ENCODE measurements at regions not wholly inside any gene's neighbourhood (a gene's known extent, or its start where the extent isn't known, plus 50 kb on each side); places are given as distances from the start of the nearest gene placed in this dataset.

GRCh38 chr5:68531970-68532369 lies 316.4 kb downstream of the PIK3R1 start:
- no peak for DNase-seq (ENCODE audit: low read depth in 1 of 2, low spot score in 1 of 2)

GRCh38 chr5:68533051-68533450 lies 317.5 kb downstream of the PIK3R1 start:
- no peak for DNase-seq (ENCODE audit: low read depth in 1 of 2, low spot score in 1 of 2)

DNA sequence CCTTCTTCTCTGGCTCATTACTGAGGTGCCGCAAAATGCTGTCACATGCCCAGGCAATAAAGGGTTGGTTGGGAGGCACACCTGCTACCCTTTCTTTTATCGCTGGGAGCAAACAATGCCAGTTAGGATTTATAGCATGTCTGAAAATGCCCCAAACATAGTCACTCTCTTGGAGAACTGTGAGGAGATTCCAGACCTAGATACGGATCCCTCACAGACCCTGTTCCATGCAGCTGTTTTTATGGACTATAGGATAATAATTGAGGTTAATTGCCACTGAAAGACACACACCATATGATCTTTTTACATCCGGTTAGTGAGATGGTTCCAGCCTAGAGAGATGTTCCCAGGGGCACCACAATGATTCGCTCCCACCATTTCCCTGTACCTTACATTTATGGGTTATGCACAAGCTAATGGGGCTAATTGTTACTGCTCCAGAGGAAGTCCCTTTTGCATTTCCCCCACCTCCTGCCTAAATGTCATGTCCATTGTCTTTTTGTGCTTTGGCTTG lies 318.1 kb downstream of the PIK3R1 start:
- DNase-seq (ENCODE audit: low read depth in 1 of 2, low spot score in 1 of 2) = no peak

DNA sequence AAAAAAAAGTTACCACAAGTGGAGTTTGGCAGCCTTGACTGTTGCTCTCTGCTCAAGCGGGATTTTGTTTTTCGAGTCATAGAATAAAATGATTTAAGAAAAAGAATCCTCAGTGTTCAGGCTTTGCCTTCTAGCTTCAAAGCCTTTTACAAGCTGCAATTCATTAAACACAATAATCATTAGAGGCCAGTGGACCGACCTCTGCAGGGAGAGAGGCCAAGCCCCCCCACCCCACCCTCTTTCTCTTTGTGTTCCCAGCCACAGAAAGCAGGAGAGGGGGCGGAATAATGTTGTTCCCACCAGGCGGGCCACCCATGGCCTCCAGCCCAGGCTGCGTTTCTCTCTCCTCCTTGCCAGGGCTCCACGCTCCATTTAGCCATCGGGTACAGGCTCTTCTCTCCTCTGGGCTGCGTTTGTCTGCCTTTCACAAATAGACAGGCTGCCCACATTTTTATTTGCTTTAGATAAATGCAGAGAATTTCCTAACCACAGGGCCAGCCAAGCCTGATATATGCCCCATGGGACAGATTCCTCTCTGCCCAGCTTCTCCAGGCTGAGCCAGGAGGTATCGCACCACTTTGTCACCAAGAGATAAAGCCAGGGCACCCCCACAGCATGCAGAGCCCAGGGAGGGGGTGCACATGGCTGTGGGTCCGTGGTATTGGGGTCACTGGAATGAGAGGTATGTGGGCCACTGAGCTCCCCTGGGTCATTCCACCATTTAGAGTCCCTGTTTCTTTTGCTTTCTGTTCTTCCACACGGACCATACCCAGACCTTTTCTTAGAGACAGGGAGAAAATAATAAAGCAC lies 318.8 kb downstream of the PIK3R1 start:
- no peak for DNase-seq (ENCODE audit: low read depth in 1 of 2, low spot score in 1 of 2)

- no peak for DNase-seq (ENCODE audit: low read depth in 1 of 2, low spot score in 1 of 2)
Measured at GRCh38 chr5:68534956-68535520, 319.5 kb downstream of the PIK3R1 start.

- DNase-seq (ENCODE audit: low read depth in 1 of 2, low spot score in 1 of 2) = no peak
Measured at GRCh38 chr5:68538814-68539420, 323.4 kb downstream of the PIK3R1 start.

GRCh38 chr5:68540798-68541590 lies 325.4 kb downstream of the PIK3R1 start:
- DNase-seq (ENCODE audit: low read depth in 1 of 2, low spot score in 1 of 2) = no peak

GRCh38 chr5:68542207-68542606 lies 326.7 kb downstream of the PIK3R1 start:
- DNase-seq (ENCODE audit: low read depth in 1 of 2, low spot score in 1 of 2) = no peak

- no peak for DNase-seq (ENCODE audit: low read depth in 1 of 2, low spot score in 1 of 2)
Measured at GRCh38 chr5:68543212-68543611, 327.7 kb downstream of the PIK3R1 start.

GRCh38 chr5:68544091-68544647 lies 328.6 kb downstream of the PIK3R1 start:
- DNase-seq (ENCODE audit: low read depth in 1 of 2, low spot score in 1 of 2) = no peak

DNA sequence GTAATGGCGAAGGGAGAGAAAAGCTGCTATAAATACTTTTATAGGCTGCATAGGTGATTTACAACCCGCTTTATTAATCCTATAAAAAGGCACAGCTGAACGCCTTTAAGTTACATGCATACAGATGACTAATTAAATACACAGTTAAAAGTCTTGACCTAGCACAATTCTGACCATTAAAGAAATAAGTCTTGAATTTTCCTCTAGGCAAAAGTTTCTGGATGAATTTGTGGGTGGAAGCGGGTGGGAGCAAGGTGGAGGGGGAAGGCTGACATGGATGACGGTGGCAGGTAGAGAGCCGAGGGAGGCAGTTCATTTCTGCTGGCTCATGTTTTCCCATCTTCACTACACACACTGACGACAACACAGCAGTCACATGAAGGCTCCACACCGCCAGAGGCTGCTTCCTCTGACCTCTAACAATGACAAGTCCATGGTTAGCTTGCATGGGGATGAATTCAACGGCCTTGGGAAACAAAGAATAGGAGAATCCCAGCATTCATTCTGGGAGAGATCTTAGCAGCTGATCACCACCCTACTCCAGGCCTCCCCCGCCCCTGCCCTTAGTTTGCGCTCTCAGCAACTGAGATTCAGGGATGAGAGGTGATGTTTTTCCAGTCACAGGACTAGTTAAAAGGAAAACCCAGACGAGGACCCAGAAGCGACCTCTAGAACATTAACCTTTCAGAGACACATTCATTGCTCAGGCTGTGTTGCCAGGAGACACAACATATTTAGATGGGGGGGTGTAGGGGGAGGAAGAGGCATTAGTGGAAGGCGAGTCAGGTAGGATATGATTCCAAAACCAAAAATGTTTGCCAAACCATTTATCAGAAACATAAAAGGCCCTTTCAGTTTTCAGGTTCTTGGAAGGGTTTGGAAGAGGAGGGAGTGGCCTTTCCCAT lies 329.3 kb downstream of the PIK3R1 start:
- DNase-seq (ENCODE audit: low read depth in 1 of 2, low spot score in 1 of 2) = no peak

- DNase-seq (ENCODE audit: low read depth in 1 of 2, low spot score in 1 of 2) = no peak
Measured at GRCh38 chr5:68545636-68546295, 330.2 kb downstream of the PIK3R1 start.

- no peak for DNase-seq (ENCODE audit: low read depth in 1 of 2, low spot score in 1 of 2)
Measured at GRCh38 chr5:68547056-68547455, 331.5 kb downstream of the PIK3R1 start.

DNA sequence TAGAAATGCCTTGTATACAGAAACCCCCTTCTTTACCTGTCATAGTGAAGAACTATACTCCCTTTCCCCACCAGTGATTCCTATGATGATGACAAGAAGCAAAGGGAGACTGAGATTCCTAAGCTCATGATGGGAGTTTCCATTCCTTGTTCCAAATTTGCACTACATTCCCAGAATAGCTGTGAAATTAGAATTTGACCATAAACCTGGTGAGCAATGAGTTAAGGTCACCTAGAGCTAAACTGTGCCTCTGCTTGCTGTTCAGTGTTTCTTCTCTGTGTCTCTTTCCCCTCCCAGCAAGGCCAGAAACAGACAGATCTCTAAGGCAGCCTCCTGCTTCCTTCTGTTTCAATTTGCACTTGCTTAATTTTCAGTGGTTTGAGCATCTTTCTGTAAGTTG lies 332.1 kb downstream of the PIK3R1 start:
- no peak for DNase-seq (ENCODE audit: low read depth in 1 of 2, low spot score in 1 of 2)

- DNase-seq (ENCODE audit: low read depth in 1 of 2, low spot score in 1 of 2) = no peak
Measured at GRCh38 chr5:68548959-68549676, 333.6 kb downstream of the PIK3R1 start.

- no peak for DNase-seq (ENCODE audit: low read depth in 1 of 2, low spot score in 1 of 2)
Measured at GRCh38 chr5:68550015-68550414, 334.5 kb downstream of the PIK3R1 start.

GRCh38 chr5:68551436-68551835 lies 335.9 kb downstream of the PIK3R1 start:
- no peak for DNase-seq (ENCODE audit: low read depth in 1 of 2, low spot score in 1 of 2)

- DNase-seq (ENCODE audit: low read depth in 1 of 2, low spot score in 1 of 2) = no peak
Measured at GRCh38 chr5:68554571-68555279, 339.2 kb downstream of the PIK3R1 start.
